ENCODE measurements at regions not wholly inside any gene's neighbourhood (a gene's known extent, or its start where the extent isn't known, plus 50 kb on each side); places are given as distances from the start of the nearest gene placed in this dataset.
A peak's percentile ranks its signal among the peaks of the same experiment; 100 is the strongest.

- no peak overlapping the region for H3K27ac ChIP-seq
- no peak overlapping the region for H3K4me3 ChIP-seq
- intact Hi-C loops (cut with DNase I; ENCODE audit: low total_unique reads), result no loop called here
- 76 to 92% (median 84%) methylated on average over 3 of the region's 3 CpGs for WGBS, 5 donors
- TF ChIP-seq POLR2AphosphoS5 (IDR thresholded peaks at IDR 0.05) (no peak), POLR2A (IDR thresholded peaks at IDR 0.05) (no peak), EP300 (IDR thresholded peaks at IDR 0.05) (no peak), CTCF (IDR thresholded peaks at IDR 0.05) (no peak)
- no peak for DNase-seq
- H3K9me3 ChIP-seq, result peaks cover 0 to 24% (median 17%) of the 10 kb centered on the region in 4 donors
- no peaks in the 10 kb centered on the region for H3K27me3 ChIP-seq
- H3K4me1 ChIP-seq, result peaks cover 0 to 11% (median 5%) of the 10 kb centered on the region in 4 donors
- H3K36me3 ChIP-seq, result no peaks in the 10 kb centered on the region
These were observed 92.8 kb upstream of the GALNT15 start for GRCh38 chr3:16081661-16082060.

DNA sequence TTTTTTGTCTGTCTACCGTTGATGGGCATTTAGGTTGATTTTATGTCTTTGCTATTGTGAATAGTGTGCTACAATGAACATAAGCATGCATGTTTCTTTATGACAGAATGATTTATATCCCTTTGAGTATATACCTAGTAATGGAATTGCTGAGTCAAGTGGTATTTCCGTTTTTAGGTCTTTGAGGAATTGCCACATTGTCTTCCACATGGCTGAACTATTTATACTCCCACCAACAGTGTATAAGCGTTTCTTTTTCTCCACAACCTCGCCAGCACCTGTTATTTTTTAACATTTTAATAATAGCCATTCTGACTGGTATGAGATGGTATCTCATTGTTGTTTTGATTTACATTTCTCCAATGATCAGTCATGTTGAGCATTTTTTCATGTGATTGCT is 89.6 kb upstream of the GALNT15 start:
- H3K4me1 ChIP-seq, result peaks cover 0 to 12% (median 6%) of the 10 kb centered on the region in 4 donors
- DNase-seq, result no peak
- no peak overlapping the region for H3K27ac ChIP-seq
- no peaks in the 10 kb centered on the region for H3K27me3 ChIP-seq
- TF ChIP-seq POLR2A (IDR thresholded peaks at IDR 0.05), result no peak
- no peak for TF ChIP-seq POLR2AphosphoS5 (IDR thresholded peaks at IDR 0.05)
- TF ChIP-seq CTCF (IDR thresholded peaks at IDR 0.05), result no peak
- TF ChIP-seq EP300 (IDR thresholded peaks at IDR 0.05), result no peak
- no peak overlapping the region for H3K4me3 ChIP-seq
- intact Hi-C loops (cut with DNase I; ENCODE audit: low total_unique reads), result no loop called here
- 49 to 68% (median 67%) methylated on average over 4 of the region's 4 CpGs for WGBS, 5 donors
- peaks cover 0 to 20% (median 15%) of the 10 kb centered on the region in 4 donors for H3K9me3 ChIP-seq
- H3K36me3 ChIP-seq, result no peaks in the 10 kb centered on the region

- Histone ChIP-seq H3K36me3 (no peaks in the 10 kb centered on the region), H3K4me3 (no peak overlapping the region), H3K27ac (peak overlapping the region in 2 of 5 donors; percentile 6 to 22), H3K4me1 (peaks cover 0 to 17% (median 11%) of the 10 kb centered on the region in 4 donors), H3K9me3 (peaks cover 0 to 20% (median 15%) of the 10 kb centered on the region in 4 donors), H3K27me3 (no peaks in the 10 kb centered on the region)
- intact Hi-C loops (cut with DNase I; ENCODE audit: low total_unique reads), result no loop called here
- no peak for TF ChIP-seq EP300 (IDR thresholded peaks at IDR 0.05)
- no peak for TF ChIP-seq POLR2A (IDR thresholded peaks at IDR 0.05)
- no peak for TF ChIP-seq CTCF (IDR thresholded peaks at IDR 0.05)
- TF ChIP-seq POLR2AphosphoS5 (IDR thresholded peaks at IDR 0.05), result no peak
- WGBS, 5 donors, result 41 to 59% (median 47%) methylated on average over 4 of the region's 4 CpGs
- DNase-seq, result no peak
These were observed 89.1 kb upstream of the GALNT15 start for GRCh38 chr3:16085410-16085809.

GRCh38 chr3:16085884-16086608 is 88.4 kb upstream of the GALNT15 start:
- 70 to 79% (median 75%) methylated on average over 13 of the region's 13 CpGs for WGBS, 5 donors
- TF ChIP-seq CTCF (IDR thresholded peaks at IDR 0.05) (no peak), POLR2A (IDR thresholded peaks at IDR 0.05) (no peak), EP300 (IDR thresholded peaks at IDR 0.05) (no peak), POLR2AphosphoS5 (IDR thresholded peaks at IDR 0.05) (no peak)
- intact Hi-C loops (cut with DNase I; ENCODE audit: low total_unique reads), result no loop called here

More at GRCh38 chr3:16085884-16086608, 88.4 kb upstream of the GALNT15 start:
- Histone ChIP-seq H3K27ac (peak overlapping the region in 2 of 5 donors; percentile 6 to 22), H3K9me3 (peaks cover 0 to 17% (median 12%) of the 10 kb centered on the region in 4 donors), H3K4me1 (peaks cover 0 to 23% (median 14%) of the 10 kb centered on the region in 4 donors), H3K27me3 (no peaks in the 10 kb centered on the region), H3K4me3 (no peak overlapping the region), H3K36me3 (no peaks in the 10 kb centered on the region)
- peak in 1 of 2 donors; percentile 76 for DNase-seq
